Aorta (tissue), 5 donors: ENCODE measurements at regions not wholly inside any gene's neighbourhood (a gene's known extent, or its start where the extent isn't known, plus 50 kb on each side); places are given as distances from the start of the nearest gene placed in this dataset.

Experiments used
- ATAC-seq: fragments of 200-7000 bp; cut with Tn5 transposase; one replicate; pipeline ENCODE4 v1.9.1; 2022; ENCODE audit warnings: moderate library complexity; ENCODE audit not compliant: low FRiP score
- DNase-seq, 2 donors: peaks; one replicate each; pipeline ENCODE4 v3.0.0-alpha.2; 2020
- H3K27ac ChIP-seq, 2 donors: one replicate each; pipeline ENCODE4 v1.5.1; 2013; ENCODE audit warnings: low read length in 2 of 2, mild to moderate bottlenecking in 2 of 2, moderate library complexity in 2 of 2, control low read depth in 1 of 2, inconsistent platforms in 1 of 2, low read depth in 1 of 2
- H3K27me3 ChIP-seq, 2 donors: one replicate each; pipeline ENCODE4 v1.6.1; 2013; ENCODE audit warnings: control low read depth in 1 of 2, low read length in 1 of 2, mild to moderate bottlenecking in 1 of 2, moderate library complexity in 1 of 2; ENCODE audit not compliant: insufficient read depth in 2 of 2, control insufficient read depth in 1 of 2
- H3K36me3 ChIP-seq, 2 donors: one replicate each; pipeline ENCODE4 v1.6.1; 2013; ENCODE audit warnings: control low read depth in 1 of 2, low read length in 1 of 2, mild to moderate bottlenecking in 1 of 2; ENCODE audit not compliant: insufficient read depth in 2 of 2, control insufficient read depth in 1 of 2
- H3K4me1 ChIP-seq, 2 donors: one replicate each; pipeline ENCODE4 v1.6.1; 2013; ENCODE audit warnings: low read length in 2 of 2, control low read depth in 1 of 2, mild to moderate bottlenecking in 1 of 2, moderate library complexity in 1 of 2; ENCODE audit not compliant: insufficient read depth in 2 of 2, control insufficient read depth in 1 of 2
- H3K4me3 ChIP-seq, 2 donors: one replicate each; pipeline ENCODE4 v1.5.1; 2013; ENCODE audit warnings: low read length in 2 of 2, control low read depth in 1 of 2, mild to moderate bottlenecking in 1 of 2
- H3K9me3 ChIP-seq: one replicate; pipeline ENCODE4 v1.6.1; 2013; ENCODE audit warnings: mild to moderate bottlenecking, low read length; ENCODE audit not compliant: control insufficient read depth
- WGBS, 2 donors: extraction: QIAGEN DNeasy Blood & Tissue Kit; methylation state at CpG; one replicate each; pipeline ENCODE4 v1.1.7; 2013; 5-methylcytosine and 5-hydroxymethylcytosine counted together
- intact Hi-C, 2 donors: fragments of 100-400 bp; cut with DNase I; formaldehyde crosslinking; loops; one replicate each; pipeline versions ENCODE4 v1.14.2 to v1.15.0; 2022
- donor health status: healthy with polysubstance abuse.
- donor health status: Bipolar disorder and iron deficiency.
- donor health status: DM: no; HTN: no; CAD: no.
- donor health status: DM: no; HTN: no; CAD: no.
- donor health status: DM: yes; HTN: yes; CAD: no.

- no peaks in the 10 kb centered on the region for H3K27me3 ChIP-seq
- H3K27ac ChIP-seq, result no peak overlapping the region
- H3K36me3 ChIP-seq, result no peaks in the 10 kb centered on the region
- H3K9me3 ChIP-seq, result no peaks in the 10 kb centered on the region
- no peaks in the 10 kb centered on the region for H3K4me1 ChIP-seq
- no peak for DNase-seq
- intact Hi-C loops, result no loop called here
- H3K4me3 ChIP-seq, result no peak overlapping the region
- no peak for ATAC-seq
- 22 to 34% methylated on average over 5 of the region's 5 CpGs for WGBS, 2 donors
Observed at GRCh38 chr2:176461098-176461808, 192.0 kb downstream of the MTX2 start.

DNA sequence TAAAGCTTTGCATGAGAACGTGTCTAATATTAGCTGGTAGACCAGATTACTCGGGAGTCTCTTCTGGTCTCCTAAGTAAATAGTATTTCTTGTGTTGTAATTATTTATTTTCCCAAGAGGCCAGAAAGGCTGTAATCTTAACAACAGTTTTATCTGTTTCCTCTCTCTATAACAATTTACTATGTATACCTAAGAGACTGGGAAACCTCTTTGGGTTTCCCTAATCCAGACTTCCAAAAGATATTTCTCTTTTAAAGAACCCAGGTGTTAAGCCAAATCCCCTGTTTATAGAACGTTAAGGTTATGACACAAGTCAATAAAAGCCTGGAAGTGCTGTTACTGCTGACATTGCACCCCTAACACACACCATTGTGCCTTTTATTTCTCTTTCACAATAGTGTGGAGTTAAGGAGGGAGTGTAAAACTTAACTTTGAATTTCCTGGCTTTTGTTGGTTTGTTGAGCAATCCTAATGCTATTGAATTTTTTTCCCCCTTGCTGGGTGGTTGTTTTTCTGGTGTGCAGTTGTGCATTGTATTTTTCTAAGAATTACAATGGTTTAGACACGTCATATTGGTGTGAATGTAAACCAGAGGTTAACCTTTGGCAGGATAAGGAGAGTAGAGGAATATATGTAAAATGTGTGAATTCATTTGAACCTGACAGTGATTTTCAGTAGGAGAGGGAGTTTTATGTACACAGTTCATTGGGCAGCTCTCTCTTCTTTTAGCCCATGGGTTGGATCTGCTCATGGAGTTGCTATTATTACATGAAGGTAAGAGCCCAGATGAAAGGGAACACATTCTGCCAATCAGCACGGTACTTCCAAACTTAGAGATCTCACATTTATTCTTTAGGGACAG is 192.8 kb downstream of the MTX2 start:
- no peaks in the 10 kb centered on the region for H3K27me3 ChIP-seq
- intact Hi-C loops, result no loop called here
- DNase-seq (no peak), ATAC-seq (peak; percentile 67)
- H3K4me1 ChIP-seq, result no peaks in the 10 kb centered on the region
- H3K4me3 ChIP-seq, result no peak overlapping the region
- H3K9me3 ChIP-seq, result no peaks in the 10 kb centered on the region
- H3K27ac ChIP-seq, result no peak overlapping the region
- no peaks in the 10 kb centered on the region for H3K36me3 ChIP-seq
- WGBS, 2 donors, result 34 to 39% methylated on average over 5 of the region's 5 CpGs

DNA sequence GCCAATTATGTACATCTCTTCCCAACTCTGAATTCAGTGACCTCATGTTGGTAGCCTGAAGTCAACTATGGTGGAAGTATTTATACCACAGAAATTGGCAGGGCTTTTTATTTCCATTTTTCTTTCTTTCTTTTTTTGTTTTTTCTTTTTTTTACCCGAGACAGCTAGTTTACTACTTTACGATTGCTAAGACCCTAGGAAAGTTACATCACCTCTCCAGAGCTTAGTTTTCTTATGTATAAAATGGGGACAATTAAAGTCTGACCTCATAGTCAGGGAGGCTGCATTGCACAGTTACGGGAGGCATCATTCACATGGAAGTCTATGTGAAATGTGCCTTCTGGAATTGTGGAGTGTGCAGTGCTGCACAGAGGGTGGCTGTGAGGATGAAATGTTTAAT is 194.3 kb downstream of the MTX2 start:
- ATAC-seq (no peak), DNase-seq (no peak)
- intact Hi-C loops, result no loop called here
- Histone ChIP-seq H3K36me3 (no peaks in the 10 kb centered on the region), H3K9me3 (no peaks in the 10 kb centered on the region), H3K4me1 (no peaks in the 10 kb centered on the region), H3K27me3 (no peaks in the 10 kb centered on the region), H3K27ac (no peak overlapping the region), H3K4me3 (no peak overlapping the region)
- 79 to 82% methylated on average over 3 of the region's 3 CpGs for WGBS, 2 donors

- no peak for DNase-seq
- 61 to 67% methylated on average over 10 of the region's 10 CpGs for WGBS, 2 donors
- intact Hi-C loops, result no loop called here
- Histone ChIP-seq H3K36me3 (no peaks in the 10 kb centered on the region), H3K4me3 (no peak overlapping the region), H3K4me1 (no peaks in the 10 kb centered on the region), H3K9me3 (no peaks in the 10 kb centered on the region), H3K27me3 (no peaks in the 10 kb centered on the region), H3K27ac (no peak overlapping the region)
- ATAC-seq, result no peak
Observed at GRCh38 chr2:176464886-176465564, 195.8 kb downstream of the MTX2 start.

DNA sequence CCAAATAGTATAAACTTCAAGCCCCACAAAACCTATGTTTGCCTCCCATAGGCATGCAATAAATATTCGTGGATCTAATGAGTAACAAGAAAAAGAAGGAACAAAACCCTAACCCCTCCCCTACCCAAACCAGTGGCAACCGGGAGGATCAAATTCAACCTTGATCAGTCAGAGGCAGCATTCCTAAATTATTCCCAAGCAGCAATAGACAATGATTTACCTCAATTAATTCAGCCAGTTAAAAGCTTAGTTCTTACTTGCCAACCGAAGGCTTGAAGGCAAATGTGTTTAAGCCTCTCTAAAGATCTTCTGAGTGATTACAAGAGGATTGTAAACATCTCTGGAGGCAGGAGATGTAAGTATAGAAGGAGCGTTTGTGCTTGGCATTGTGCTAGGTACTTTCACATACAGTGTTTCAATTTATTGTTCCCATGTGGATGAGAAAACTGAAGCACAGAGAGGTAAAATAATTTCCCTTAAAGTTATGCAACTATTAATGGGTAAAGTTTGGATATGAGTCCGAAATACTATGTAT is 197.7 kb downstream of the MTX2 start:
- Histone ChIP-seq H3K27ac (no peak overlapping the region), H3K4me1 (no peaks in the 10 kb centered on the region), H3K27me3 (peaks cover 0 to 1% of the 10 kb centered on the region in 2 donors), H3K9me3 (no peaks in the 10 kb centered on the region), H3K36me3 (no peaks in the 10 kb centered on the region), H3K4me3 (no peak overlapping the region)
- no peak for ATAC-seq
- WGBS, 2 donors, result 91 to 94% methylated on average over 5 of the region's 5 CpGs
- intact Hi-C loops, result no loop called here
- no peak for DNase-seq

GRCh38 chr2:176467595-176467994 is 198.4 kb downstream of the MTX2 start:
- H3K4me1 ChIP-seq, result no peaks in the 10 kb centered on the region
- intact Hi-C loops, result no loop called here
- DNase-seq (no peak), ATAC-seq (no peak)
- peaks cover 0 to 2% of the 10 kb centered on the region in 2 donors for H3K27me3 ChIP-seq
- no peak overlapping the region for H3K27ac ChIP-seq
- WGBS, 2 donors, result 93 to 95% methylated on average over 6 of the region's 6 CpGs
- H3K36me3 ChIP-seq, result no peaks in the 10 kb centered on the region
- H3K4me3 ChIP-seq, result no peak overlapping the region
- H3K9me3 ChIP-seq, result no peaks in the 10 kb centered on the region

DNA sequence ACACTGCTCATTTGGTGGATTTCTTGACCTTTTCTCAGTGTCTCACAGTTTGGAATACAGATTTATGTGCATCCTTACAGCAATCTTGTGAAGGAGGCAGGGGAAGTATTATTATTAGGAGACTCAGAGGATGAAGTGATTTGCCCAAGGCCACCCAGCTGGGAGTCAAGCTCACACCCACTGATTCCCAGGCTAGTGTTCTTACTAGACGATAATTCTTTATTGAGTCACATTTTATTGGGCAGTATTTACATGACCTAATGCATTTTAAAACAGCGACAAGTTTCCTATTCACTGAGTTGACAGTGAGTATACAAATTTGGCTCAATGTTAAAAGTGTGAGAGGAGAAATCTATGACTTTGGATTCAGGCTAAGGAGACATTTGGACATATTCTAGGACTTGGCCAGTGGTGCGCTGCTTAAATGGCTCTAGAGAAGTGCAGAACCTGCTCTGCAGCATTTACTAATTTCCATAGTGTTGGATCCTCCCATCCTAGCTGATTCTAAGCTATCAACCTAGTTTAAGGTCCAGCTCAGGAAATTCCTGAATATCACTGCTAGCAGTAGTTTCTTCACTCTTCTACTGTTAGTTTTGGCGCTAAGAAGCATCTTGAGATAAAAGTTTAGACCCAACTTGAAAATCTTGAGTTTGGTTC is 199.3 kb downstream of the MTX2 start:
- peaks cover 0 to 2% of the 10 kb centered on the region in 2 donors for H3K27me3 ChIP-seq
- no peak for DNase-seq
- H3K9me3 ChIP-seq, result no peaks in the 10 kb centered on the region
- no peaks in the 10 kb centered on the region for H3K4me1 ChIP-seq
- no peak overlapping the region for H3K27ac ChIP-seq
- no peak for ATAC-seq
- intact Hi-C loops, result no loop called here
- H3K36me3 ChIP-seq, result no peaks in the 10 kb centered on the region
- no peak overlapping the region for H3K4me3 ChIP-seq
- 85 to 92% methylated on average over 4 of the region's 4 CpGs for WGBS, 2 donors

- Histone ChIP-seq H3K27me3 (peaks cover 0 to 2% of the 10 kb centered on the region in 2 donors), H3K27ac (no peak overlapping the region), H3K9me3 (no peaks in the 10 kb centered on the region), H3K4me1 (no peaks in the 10 kb centered on the region), H3K36me3 (no peaks in the 10 kb centered on the region), H3K4me3 (no peak overlapping the region)
- DNase-seq (no peak), ATAC-seq (no peak)
- 84% methylated on average over 4 of the region's 4 CpGs for WGBS, 2 donors
- intact Hi-C loops, result no loop called here
Observed at GRCh38 chr2:176470713-176471112, 201.5 kb downstream of the MTX2 start.
